Heart right ventricle (tissue), 16 donors: ENCODE measurements at regions not wholly inside any gene's neighbourhood (a gene's known extent, or its start where the extent isn't known, plus 50 kb on each side); places are given as distances from the start of the nearest gene placed in this dataset.
A peak's percentile ranks its signal among the peaks of the same experiment; 100 is the strongest.

ENCODE experiments used
- ATAC-seq, 8 donors: fragments of 200-7000 bp; cut with Tn5 transposase; one replicate each; pipeline ENCODE4 v1.9.1; 2020; ENCODE audit warnings: mild to moderate bottlenecking in 8 of 8, moderate library complexity in 8 of 8, moderate number of reproducible peaks in 1 of 8
- DNase-seq, 2 donors: peaks; one replicate each; pipeline ENCODE4 v3.0.0-alpha.2; 2020
- H3K27ac ChIP-seq, 10 donors: fragments of 200-600 bp; sonication (generic) in 2 of 10; one replicate each; pipeline versions ENCODE4 v1.5.0 to v1.8.0; 2020 to 2022; ENCODE audit warnings: mild to moderate bottlenecking in 3 of 10
- H3K27me3 ChIP-seq, 7 donors: fragments of 200-600 bp; one replicate each; pipeline ENCODE4 v1.8.0; 2021 to 2022; ENCODE audit warnings: mild to moderate bottlenecking in 2 of 7
- H3K36me3 ChIP-seq, 9 donors: fragments of 200-600 bp; sonication (generic) in 1 of 9; one replicate each; pipeline versions ENCODE4 v1.5.0 to v1.8.0; 2020 to 2022; ENCODE audit warnings: mild to moderate bottlenecking in 2 of 9
- H3K4me1 ChIP-seq, 9 donors: fragments of 200-600 bp; sonication (generic) in 1 of 9; one replicate each; pipeline versions ENCODE4 v1.5.0 to v1.8.0; 2020 to 2022; ENCODE audit warnings: mild to moderate bottlenecking in 4 of 9
- H3K4me3 ChIP-seq, 10 donors: fragments of 200-600 bp; sonication (generic) in 2 of 10; one replicate each; pipeline versions ENCODE4 v1.5.0 to v1.8.0; 2020 to 2022; ENCODE audit warnings: mild to moderate bottlenecking in 7 of 10, moderate library complexity in 2 of 10
- H3K9me3 ChIP-seq, 11 donors: fragments of 200-600 bp in 10 of 11; sonication (generic) in 2 of 11; one replicate each; pipeline versions ENCODE4 v1.5.0 to v1.8.0; 2013 to 2022; ENCODE audit warnings: mild to moderate bottlenecking in 2 of 11, control low read depth in 1 of 11, moderate library complexity in 1 of 11
- CTCF ChIP-seq, 9 donors: fragments of 200-600 bp; sonication (generic) in 2 of 9; IDR thresholded peaks; one replicate each; pipeline versions ENCODE4 v1.5.0 to v1.8.0; 2021 to 2022; ENCODE audit warnings: antibody characterized with exemption in 9 of 9, mild to moderate bottlenecking in 5 of 9, moderate library complexity in 1 of 9
- WGBS, 2 donors: extraction: QIAGEN DNeasy Blood & Tissue Kit; methylation state at CpG; one replicate each; pipeline ENCODE4 v1.1.7; 2013; ENCODE audit warnings: inconsistent platforms in 1 of 2; 5-methylcytosine and 5-hydroxymethylcytosine counted together
- intact Hi-C, 10 donors: fragments of 100-400 bp; cut with DNase I; formaldehyde crosslinking; loops; one replicate each; pipeline versions ENCODE4 v1.11.1 to v1.14.2; 2022
- donor health status: Arrhythmogenic right ventricular cardiomyopathy.
- donor health status: ischemic (EF 13 %, LVEDD 7.1; RV severe dilation, severe dysfunction).
- donor health status: healthy with polysubstance abuse.
- donor health status: DM: no; HTN: yes; CAD: no.
- donor health status: DM: no; HTN: no; CAD: no.
- donor health status: ischemic (EF 25% LVEDD 6.9; RV normal size, moderate dysfunction).
- donor health status: ischemic (EF 25% LVEDD 5.7; RV mildly dilated, moderate dysfunction).
- donor health status: healthy.
- donor health status: DM: yes; HTN: yes; CAD: no.
- donor health status: Ischemic cardiomyopathy.
- donor health status: ischemic (EF 35%, LVEDD 5.7; RV mildly dilated, moderate dysfunction).
- donor health status: nonischemic (EF 11% LVEDD 7.7; RV severe dilation, severe dysfunction).
- donor health status: DM: yes; HTN: yes; CAD: no.
- donor health status: PGD.
- donor health status: ischemic (EF 29% LVEDD 5.4; RV normal size, mild dysfunction).
- donor health status: nonischemic (EF 23%, LVEDD 6.1; RV moderate dilation, normal function).

DNA sequence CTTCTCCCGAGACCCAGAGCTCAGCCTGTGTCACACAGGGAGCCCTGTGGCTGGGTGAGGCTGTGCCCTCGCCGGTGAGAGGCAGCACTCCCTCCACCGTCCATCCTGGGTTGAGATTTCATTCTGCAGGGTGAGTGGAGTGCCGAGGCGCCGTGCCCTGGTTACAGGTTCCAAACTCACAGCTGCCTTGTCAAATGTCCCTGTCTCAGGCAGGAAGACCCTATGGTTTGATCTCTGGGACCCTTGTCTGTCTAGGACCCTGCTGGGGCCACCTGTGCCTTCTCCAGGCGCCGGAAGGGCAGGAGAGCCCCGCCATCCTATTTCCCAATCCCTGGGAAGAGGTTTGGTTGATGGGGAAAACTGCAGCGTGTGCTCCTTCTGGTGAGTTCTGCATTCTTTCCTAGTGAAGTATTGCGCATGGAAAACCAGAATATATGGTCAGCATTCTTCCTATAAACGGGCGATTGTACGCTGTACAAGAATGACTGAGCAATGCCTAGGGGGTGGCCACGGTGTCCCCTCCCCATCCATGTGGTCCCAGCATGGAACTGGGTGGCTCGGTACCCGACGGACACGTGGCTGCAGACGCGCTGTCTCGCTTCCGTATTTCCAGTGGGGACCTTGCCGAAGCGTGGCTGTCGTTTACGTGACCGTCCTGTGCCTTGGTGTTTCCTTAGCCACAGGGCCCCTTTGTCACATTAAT is 95.9 kb upstream of the COL5A1 start:
- Histone ChIP-seq H3K9me3 (no peaks in the 10 kb centered on the region), H3K4me3 (peak overlapping the region in 2 of 10 donors; percentile 5 to 11), H3K36me3 (no peaks in the 10 kb centered on the region), H3K27me3 (peaks cover 0 to 38% (median 7%) of the 10 kb centered on the region in 7 donors), H3K27ac (peak overlapping the region in 9 of 10 donors; percentile 7 to 81 (median 53)), H3K4me1 (peaks cover 0 to 19% (median 0%) of the 10 kb centered on the region in 9 donors)
- WGBS, 2 donors, result 60% methylated on average over 29 of the region's 29 CpGs
- ATAC-seq, result peak in 7 of 8 donors; percentile 37 to 55 (median 46)
- TF ChIP-seq CTCF (IDR thresholded peaks at IDR 0.05), result no peak
- no peak for DNase-seq
- intact Hi-C loops, result loop anchor here in 1 of 10 donors (10.0 kb wide), 1 partner anchor 51 kb away; no protein-coding TSS in a partner anchor

- ATAC-seq (peak in 5 of 8 donors; percentile 34 to 50 (median 46)), DNase-seq (no peak)
- WGBS, 2 donors, result 40 to 44% methylated on average over 14 of the region's 14 CpGs
- intact Hi-C loops, result loop anchor here in 1 of 10 donors (10.0 kb wide), 1 partner anchor 51 kb away; no protein-coding TSS in a partner anchor
- H3K27ac ChIP-seq, result peak overlapping the region in 8 of 10 donors; percentile 9 to 81 (median 64)
- no peaks in the 10 kb centered on the region for H3K36me3 ChIP-seq
- peaks cover 0 to 38% (median 11%) of the 10 kb centered on the region in 7 donors for H3K27me3 ChIP-seq
- TF ChIP-seq CTCF (IDR thresholded peaks at IDR 0.05), result no peak
- no peaks in the 10 kb centered on the region for H3K9me3 ChIP-seq
- H3K4me3 ChIP-seq, result peak overlapping the region in 2 of 10 donors; percentile 5 to 11
- peaks cover 0 to 19% (median 0%) of the 10 kb centered on the region in 9 donors for H3K4me1 ChIP-seq
Observed at GRCh38 chr9:134546246-134546731, 95.3 kb upstream of the COL5A1 start.

DNA sequence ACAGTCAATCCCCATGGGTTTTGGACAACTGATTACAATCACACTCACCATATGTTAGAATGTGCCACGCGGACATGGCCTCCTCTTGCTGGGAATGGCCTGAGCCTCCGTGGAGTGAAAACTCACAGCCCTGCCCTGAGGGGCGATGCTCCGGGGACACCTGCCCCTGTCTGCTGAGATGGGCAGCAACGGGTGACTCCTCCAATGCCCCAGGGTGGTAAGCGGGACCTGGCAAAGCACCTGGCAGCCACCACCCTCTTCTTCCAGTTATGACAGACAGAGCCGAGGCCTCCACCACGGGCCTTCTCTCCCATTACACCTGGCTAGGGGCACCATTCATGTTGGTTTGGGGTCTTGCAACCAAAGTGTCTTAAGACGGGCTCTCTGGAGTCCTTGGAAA is 94.9 kb upstream of the COL5A1 start:
- DNase-seq (no peak), ATAC-seq (no peak)
- intact Hi-C loops, result loop anchor here in 1 of 10 donors (10.0 kb wide), 1 partner anchor 52 kb away; no protein-coding TSS in a partner anchor
- peaks cover 0 to 41% (median 16%) of the 10 kb centered on the region in 7 donors for H3K27me3 ChIP-seq
- H3K4me3 ChIP-seq, result no peak overlapping the region
- peaks cover 0 to 24% (median 2%) of the 10 kb centered on the region in 9 donors for H3K4me1 ChIP-seq
- no peaks in the 10 kb centered on the region for H3K9me3 ChIP-seq
- peak overlapping the region in 3 of 10 donors; percentile 9 to 80 (median 77) for H3K27ac ChIP-seq
- WGBS, 2 donors, result 85 to 91% methylated on average over 10 of the region's 10 CpGs
- TF ChIP-seq CTCF (IDR thresholded peaks at IDR 0.05), result no peak
- no peaks in the 10 kb centered on the region for H3K36me3 ChIP-seq

- H3K27me3 ChIP-seq, result peaks cover 0 to 48% (median 23%) of the 10 kb centered on the region in 7 donors
- H3K4me3 ChIP-seq, result no peak overlapping the region
- no peaks in the 10 kb centered on the region for H3K36me3 ChIP-seq
- DNase-seq (no peak), ATAC-seq (no peak)
- WGBS, 2 donors, result 90 to 91% methylated on average over 36 of the region's 36 CpGs
- no peak overlapping the region for H3K27ac ChIP-seq
- no peaks in the 10 kb centered on the region for H3K9me3 ChIP-seq
- intact Hi-C loops, result loop anchor here in 1 of 10 donors (10.0 kb wide), 1 partner anchor 53 kb away; no protein-coding TSS in a partner anchor
- TF ChIP-seq CTCF (IDR thresholded peaks at IDR 0.05), result no peak
- peaks cover 0 to 31% (median 6%) of the 10 kb centered on the region in 9 donors for H3K4me1 ChIP-seq
Observed at GRCh38 chr9:134547161-134548100, 94.2 kb upstream of the COL5A1 start.
